ENCODE measurements at regions not wholly inside any gene's neighbourhood (a gene's known extent, or its start where the extent isn't known, plus 50 kb on each side); places are given as distances from the start of the nearest gene placed in this dataset.

- H3K4me1 ChIP-seq (ENCODE audit: control insufficient read depth in 1 of 2, insufficient read depth in 2 of 2, low read length in 2 of 2), result no peaks in the 10 kb centered on the region
- no peaks in the 10 kb centered on the region for H3K27me3 ChIP-seq (ENCODE audit: control insufficient read depth in 1 of 2, insufficient read depth in 2 of 2, low read length in 2 of 2)
- no peaks in the 10 kb centered on the region for H3K9me3 ChIP-seq (ENCODE audit: control insufficient read depth in 1 of 2, low read length in 2 of 2)
- H3K9ac ChIP-seq (ENCODE audit: low read depth in 1 of 2, low read length in 2 of 2), result no peak overlapping the region
- no peak overlapping the region for H3K4me3 ChIP-seq (ENCODE audit: low read depth in 1 of 2, low read length in 2 of 2)
- H3K36me3 ChIP-seq (ENCODE audit: control insufficient read depth in 1 of 2, insufficient read depth in 2 of 2, low read length in 2 of 2), result no peaks in the 10 kb centered on the region
- H3K27ac ChIP-seq (ENCODE audit: low read depth, low read length), result no peak overlapping the region
Measured at GRCh38 chr3:168162172-168162571, 66.4 kb upstream of the GOLIM4 start.

DNA sequence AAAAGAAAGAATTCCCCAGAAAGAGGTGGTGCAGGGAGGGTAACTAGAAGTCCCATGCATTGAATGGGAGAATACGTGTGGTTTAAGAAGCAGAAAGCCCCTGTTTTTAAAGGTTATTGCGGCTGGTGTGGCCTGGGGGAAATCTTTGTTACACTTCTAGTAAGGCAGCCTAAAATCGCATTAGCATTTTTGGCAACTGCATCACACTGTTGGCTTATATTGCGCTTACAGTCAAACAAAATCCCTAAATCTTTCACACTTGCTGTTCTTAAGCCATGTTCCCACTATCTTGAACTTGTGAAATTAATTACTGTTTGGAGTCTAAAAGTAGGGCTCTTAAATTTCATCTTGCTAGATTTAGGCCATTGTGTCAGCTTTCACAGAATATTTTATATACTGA is 66.0 kb upstream of the GOLIM4 start:
- no peaks in the 10 kb centered on the region for H3K27me3 ChIP-seq (ENCODE audit: control insufficient read depth in 1 of 2, insufficient read depth in 2 of 2, low read length in 2 of 2)
- no peak overlapping the region for H3K27ac ChIP-seq (ENCODE audit: low read depth, low read length)
- no peaks in the 10 kb centered on the region for H3K9me3 ChIP-seq (ENCODE audit: control insufficient read depth in 1 of 2, low read length in 2 of 2)

GRCh38 chr3:168157903-168158302 is 62.2 kb upstream of the GOLIM4 start:
- H3K9me3 ChIP-seq (ENCODE audit: control insufficient read depth in 1 of 2, low read length in 2 of 2), result peaks cover 1 to 2% of the 10 kb centered on the region in 2 donors
- H3K27me3 ChIP-seq (ENCODE audit: control insufficient read depth in 1 of 2, insufficient read depth in 2 of 2, low read length in 2 of 2), result no peaks in the 10 kb centered on the region
- H3K9ac ChIP-seq (ENCODE audit: low read depth in 1 of 2, low read length in 2 of 2), result no peak overlapping the region
- no peak overlapping the region for H3K4me3 ChIP-seq (ENCODE audit: low read depth in 1 of 2, low read length in 2 of 2)
- H3K27ac ChIP-seq (ENCODE audit: low read depth, low read length), result no peak overlapping the region
- H3K4me1 ChIP-seq (ENCODE audit: control insufficient read depth in 1 of 2, insufficient read depth in 2 of 2, low read length in 2 of 2), result no peaks in the 10 kb centered on the region
- H3K36me3 ChIP-seq (ENCODE audit: control insufficient read depth in 1 of 2, insufficient read depth in 2 of 2, low read length in 2 of 2), result no peaks in the 10 kb centered on the region

More for the DNA sequence above, 66.0 kb upstream of the GOLIM4 start:
- Histone ChIP-seq H3K4me1 (ENCODE audit: control insufficient read depth in 1 of 2, insufficient read depth in 2 of 2, low read length in 2 of 2) (no peaks in the 10 kb centered on the region), H3K9ac (ENCODE audit: low read depth in 1 of 2, low read length in 2 of 2) (no peak overlapping the region), H3K36me3 (ENCODE audit: control insufficient read depth in 1 of 2, insufficient read depth in 2 of 2, low read length in 2 of 2) (no peaks in the 10 kb centered on the region), H3K4me3 (ENCODE audit: low read depth in 1 of 2, low read length in 2 of 2) (no peak overlapping the region)

DNA sequence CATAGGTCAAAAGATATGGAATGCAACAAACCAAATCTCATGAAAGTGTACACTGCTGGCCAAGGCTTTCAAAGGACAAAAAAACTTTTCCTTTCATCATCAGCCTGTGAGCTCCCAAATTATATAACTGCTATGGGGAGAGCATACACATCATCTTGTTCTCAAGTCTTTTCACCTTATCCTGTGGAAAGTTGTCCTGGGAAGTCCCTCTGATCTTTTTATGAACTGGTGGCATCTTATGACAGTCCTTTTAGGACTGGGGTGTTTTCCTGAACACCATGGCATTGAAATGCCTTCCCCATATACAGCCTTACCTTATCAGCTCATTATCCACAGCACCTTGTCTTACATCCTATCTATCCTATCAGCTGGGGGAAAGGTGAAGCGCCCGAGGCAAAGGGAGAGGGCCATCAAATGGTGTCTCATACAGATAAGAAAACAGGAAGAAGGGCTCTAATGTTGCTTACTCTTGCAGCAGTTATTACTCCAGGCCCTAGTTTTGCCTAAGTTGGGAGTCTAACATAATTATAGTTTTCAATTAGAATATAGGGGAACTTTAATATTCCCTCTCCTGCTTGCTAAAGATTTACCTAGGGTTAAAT is 61.5 kb upstream of the GOLIM4 start:
- H3K4me3 ChIP-seq (ENCODE audit: low read depth in 1 of 2, low read length in 2 of 2), result no peak overlapping the region
- no peaks in the 10 kb centered on the region for H3K4me1 ChIP-seq (ENCODE audit: control insufficient read depth in 1 of 2, insufficient read depth in 2 of 2, low read length in 2 of 2)
- no peaks in the 10 kb centered on the region for H3K27me3 ChIP-seq (ENCODE audit: control insufficient read depth in 1 of 2, insufficient read depth in 2 of 2, low read length in 2 of 2)
- H3K27ac ChIP-seq (ENCODE audit: low read depth, low read length), result no peak overlapping the region
- H3K36me3 ChIP-seq (ENCODE audit: control insufficient read depth in 1 of 2, insufficient read depth in 2 of 2, low read length in 2 of 2), result no peaks in the 10 kb centered on the region
- H3K9ac ChIP-seq (ENCODE audit: low read depth in 1 of 2, low read length in 2 of 2), result no peak overlapping the region
- H3K9me3 ChIP-seq (ENCODE audit: control insufficient read depth in 1 of 2, low read length in 2 of 2), result peaks cover 6 to 9% of the 10 kb centered on the region in 2 donors

- Histone ChIP-seq H3K27ac (ENCODE audit: low read depth, low read length) (no peak overlapping the region), H3K4me3 (ENCODE audit: low read depth in 1 of 2, low read length in 2 of 2) (no peak overlapping the region), H3K36me3 (ENCODE audit: control insufficient read depth in 1 of 2, insufficient read depth in 2 of 2, low read length in 2 of 2) (no peaks in the 10 kb centered on the region), H3K27me3 (ENCODE audit: control insufficient read depth in 1 of 2, insufficient read depth in 2 of 2, low read length in 2 of 2) (no peaks in the 10 kb centered on the region), H3K4me1 (ENCODE audit: control insufficient read depth in 1 of 2, insufficient read depth in 2 of 2, low read length in 2 of 2) (no peaks in the 10 kb centered on the region), H3K9me3 (ENCODE audit: control insufficient read depth in 1 of 2, low read length in 2 of 2) (peaks cover 6 to 14% of the 10 kb centered on the region in 2 donors), H3K9ac (ENCODE audit: low read depth in 1 of 2, low read length in 2 of 2) (no peak overlapping the region)
Measured at GRCh38 chr3:168156479-168156878, 60.8 kb upstream of the GOLIM4 start.

DNA sequence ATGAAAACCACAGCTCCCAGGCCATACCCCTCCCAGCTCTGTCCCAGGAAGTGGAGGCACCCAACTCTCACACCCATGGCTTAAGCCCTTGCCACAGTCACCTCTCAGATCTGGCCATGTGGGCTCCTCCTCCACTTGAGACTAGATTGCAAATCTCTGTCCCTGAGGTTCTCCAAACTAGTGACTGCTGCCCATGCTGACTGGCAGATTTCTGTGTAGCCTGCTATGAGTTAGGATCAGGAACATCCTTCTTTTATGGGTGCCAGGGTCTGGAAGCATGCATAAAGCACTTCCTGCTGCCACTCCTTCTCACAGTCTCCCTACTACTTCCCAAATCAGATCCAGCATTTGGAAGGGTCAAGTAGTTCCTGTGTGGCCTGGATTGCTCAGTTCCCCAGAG is 59.6 kb upstream of the GOLIM4 start:
- H3K9me3 ChIP-seq (ENCODE audit: control insufficient read depth in 1 of 2, low read length in 2 of 2), result peaks cover 6 to 14% of the 10 kb centered on the region in 2 donors
- no peaks in the 10 kb centered on the region for H3K36me3 ChIP-seq (ENCODE audit: control insufficient read depth in 1 of 2, insufficient read depth in 2 of 2, low read length in 2 of 2)
- no peaks in the 10 kb centered on the region for H3K4me1 ChIP-seq (ENCODE audit: control insufficient read depth in 1 of 2, insufficient read depth in 2 of 2, low read length in 2 of 2)
- H3K9ac ChIP-seq (ENCODE audit: low read depth in 1 of 2, low read length in 2 of 2), result no peak overlapping the region
- H3K4me3 ChIP-seq (ENCODE audit: low read depth in 1 of 2, low read length in 2 of 2), result no peak overlapping the region
- H3K27ac ChIP-seq (ENCODE audit: low read depth, low read length), result no peak overlapping the region
- no peaks in the 10 kb centered on the region for H3K27me3 ChIP-seq (ENCODE audit: control insufficient read depth in 1 of 2, insufficient read depth in 2 of 2, low read length in 2 of 2)

DNA sequence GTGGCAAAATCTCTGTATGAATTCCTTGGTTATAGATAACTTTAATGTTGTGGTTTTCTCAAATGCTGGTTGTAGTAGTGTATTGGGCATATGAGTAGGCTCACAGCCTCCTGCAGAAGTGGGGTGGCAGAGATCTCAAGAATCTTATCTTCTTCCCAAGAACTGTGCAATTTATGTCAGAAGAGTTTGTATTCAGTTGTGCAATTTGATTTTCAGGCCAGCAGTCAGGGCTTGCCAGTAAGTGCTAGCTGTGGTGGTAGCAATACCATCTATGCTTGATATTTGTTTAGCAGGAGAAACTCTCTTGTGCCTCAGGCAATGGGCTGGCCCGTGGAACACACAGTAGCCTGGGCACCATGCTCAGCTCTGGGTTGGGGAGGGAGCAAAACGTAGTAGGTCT is 58.4 kb upstream of the GOLIM4 start:
- Histone ChIP-seq H3K9ac (ENCODE audit: low read depth in 1 of 2, low read length in 2 of 2) (no peak overlapping the region), H3K4me3 (ENCODE audit: low read depth in 1 of 2, low read length in 2 of 2) (no peak overlapping the region), H3K27ac (ENCODE audit: low read depth, low read length) (no peak overlapping the region), H3K27me3 (ENCODE audit: control insufficient read depth in 1 of 2, insufficient read depth in 2 of 2, low read length in 2 of 2) (no peaks in the 10 kb centered on the region), H3K4me1 (ENCODE audit: control insufficient read depth in 1 of 2, insufficient read depth in 2 of 2, low read length in 2 of 2) (no peaks in the 10 kb centered on the region), H3K9me3 (ENCODE audit: control insufficient read depth in 1 of 2, low read length in 2 of 2) (peaks cover 6 to 14% of the 10 kb centered on the region in 2 donors), H3K36me3 (ENCODE audit: control insufficient read depth in 1 of 2, insufficient read depth in 2 of 2, low read length in 2 of 2) (no peaks in the 10 kb centered on the region)

DNA sequence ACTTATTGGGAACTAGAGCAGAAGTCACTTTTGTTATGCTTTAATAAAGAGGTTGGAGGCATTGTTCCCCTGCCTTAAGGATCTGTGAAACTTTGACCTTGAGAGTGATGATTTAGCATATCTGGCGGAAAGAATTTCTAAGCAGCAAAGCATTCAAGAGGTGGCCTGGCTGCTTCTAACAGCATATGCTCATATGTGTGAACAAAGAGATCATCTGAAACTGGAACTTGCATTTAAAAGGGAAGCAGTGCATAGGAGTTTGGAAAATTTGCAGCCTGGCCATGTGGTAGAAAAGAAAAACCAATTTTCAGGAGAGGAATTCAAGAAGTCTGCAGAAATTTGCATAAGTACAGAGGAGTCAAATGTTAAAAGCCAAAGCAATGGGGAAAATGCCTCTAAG is 56.4 kb upstream of the GOLIM4 start:
- H3K4me1 ChIP-seq (ENCODE audit: control insufficient read depth in 1 of 2, insufficient read depth in 2 of 2, low read length in 2 of 2), result no peaks in the 10 kb centered on the region
- peaks cover 6 to 14% of the 10 kb centered on the region in 2 donors for H3K9me3 ChIP-seq (ENCODE audit: control insufficient read depth in 1 of 2, low read length in 2 of 2)
- no peaks in the 10 kb centered on the region for H3K27me3 ChIP-seq (ENCODE audit: control insufficient read depth in 1 of 2, insufficient read depth in 2 of 2, low read length in 2 of 2)
- H3K36me3 ChIP-seq (ENCODE audit: control insufficient read depth in 1 of 2, insufficient read depth in 2 of 2, low read length in 2 of 2), result no peaks in the 10 kb centered on the region
- no peak overlapping the region for H3K4me3 ChIP-seq (ENCODE audit: low read depth in 1 of 2, low read length in 2 of 2)
- no peak overlapping the region for H3K9ac ChIP-seq (ENCODE audit: low read depth in 1 of 2, low read length in 2 of 2)
- no peak overlapping the region for H3K27ac ChIP-seq (ENCODE audit: low read depth, low read length)

Measured in duodenal mucosa (tissue), 2 donors.